ENCODE measurements at regions not wholly inside any gene's neighbourhood (a gene's known extent, or its start where the extent isn't known, plus 50 kb on each side); places are given as distances from the start of the nearest gene placed in this dataset.
"Not testable (repeated sequence)": the region's sequence is repeated elsewhere in the genome, so short reads cannot be mapped to it uniquely, and the experiment has no call there.

- no peak for DNase-seq (ENCODE audit: low spot score)
Observed at GRCh38 chr9:102506406-102506805, 488.7 kb upstream of the CYLC2 start.

- DNase-seq (ENCODE audit: low spot score) = no peak
Observed at GRCh38 chr9:102499468-102499867, 495.7 kb upstream of the CYLC2 start.

GRCh38 chr9:102497709-102498108 is 497.4 kb upstream of the CYLC2 start:
- DNase-seq (ENCODE audit: low spot score) = no peak

- DNase-seq (ENCODE audit: low spot score) = not testable (repeated sequence)
Observed at GRCh38 chr9:102486976-102487375, 508.2 kb upstream of the CYLC2 start.

GRCh38 chr9:102483651-102484050 is 511.5 kb upstream of the CYLC2 start:
- no peak for DNase-seq (ENCODE audit: low spot score)

- no peak for DNase-seq (ENCODE audit: low spot score)
Observed at GRCh38 chr9:102482776-102483175, 512.4 kb upstream of the CYLC2 start.

- no peak for DNase-seq (ENCODE audit: low spot score)
Observed at GRCh38 chr9:102479191-102479590, 515.9 kb upstream of the CYLC2 start.

GRCh38 chr9:102474357-102474756 is 520.8 kb upstream of the CYLC2 start:
- DNase-seq (ENCODE audit: low spot score) = no peak

GRCh38 chr9:102469430-102469829 is 525.7 kb upstream of the CYLC2 start:
- not testable (repeated sequence) for DNase-seq (ENCODE audit: low spot score)

GRCh38 chr9:102461156-102461819 is 533.8 kb upstream of the CYLC2 start:
- DNase-seq (ENCODE audit: low spot score) = no peak

- no peak for DNase-seq (ENCODE audit: low spot score)
Observed at GRCh38 chr9:102459828-102460227, 535.3 kb upstream of the CYLC2 start.

- DNase-seq (ENCODE audit: low spot score) = no peak
Observed at GRCh38 chr9:102456562-102456961, 538.6 kb upstream of the CYLC2 start.

GRCh38 chr9:102445906-102446305 is 549.2 kb upstream of the CYLC2 start:
- no peak for DNase-seq (ENCODE audit: low spot score)

- DNase-seq (ENCODE audit: low spot score) = no peak
Observed at GRCh38 chr9:102445181-102445747, 549.9 kb upstream of the CYLC2 start.

- no peak for DNase-seq (ENCODE audit: low spot score)
Observed at GRCh38 chr9:102439583-102439982, 555.5 kb upstream of the CYLC2 start.

- DNase-seq (ENCODE audit: low spot score) = not testable (repeated sequence)
Observed at GRCh38 chr9:102436599-102436998, 558.5 kb upstream of the CYLC2 start.

GRCh38 chr9:102435427-102435826 is 559.7 kb upstream of the CYLC2 start:
- DNase-seq (ENCODE audit: low spot score) = no peak

- DNase-seq (ENCODE audit: low spot score) = no peak
Observed at GRCh38 chr9:102434545-102434944, 560.6 kb upstream of the CYLC2 start.

- DNase-seq (ENCODE audit: low spot score) = no peak
Observed at GRCh38 chr9:102428305-102428704, 566.8 kb upstream of the CYLC2 start.

GRCh38 chr9:102416251-102416650 is 578.9 kb upstream of the CYLC2 start:
- DNase-seq (ENCODE audit: low spot score) = not testable (repeated sequence)

GRCh38 chr9:102405218-102405867 is 589.8 kb upstream of the CYLC2 start:
- no peak for DNase-seq (ENCODE audit: low spot score)

- DNase-seq (ENCODE audit: low spot score) = no peak
Observed at GRCh38 chr9:102403514-102403913, 591.6 kb upstream of the CYLC2 start.

GRCh38 chr9:102398205-102398604 is 596.9 kb upstream of the CYLC2 start:
- no peak for DNase-seq (ENCODE audit: low spot score)

GRCh38 chr9:102385620-102386019 is 609.5 kb upstream of the CYLC2 start:
- DNase-seq (ENCODE audit: low spot score) = not testable (repeated sequence)

Measured in hematopoietic multipotent progenitor cell treated with erythropoietin and hydrocortisone succinate and interleukin-3 and kit ligand, for 17 days (in vitro differentiated cells).